Esophagus squamous epithelium (tissue), 5 donors: ENCODE measurements at regions not wholly inside any gene's neighbourhood (a gene's known extent, or its start where the extent isn't known, plus 50 kb on each side); places are given as distances from the start of the nearest gene placed in this dataset.
A peak's percentile ranks its signal among the peaks of the same experiment; 100 is the strongest.

Source experiments
- DNase-seq: peaks from one replicate; lab custom pipeline; 2025; lab: John Stamatoyannopoulos, UW
- H3K27ac ChIP-seq, 4 donors: fragments of 200-600 bp; sonication (generic); one replicate each; pipeline ENCODE4 v1.5.1; 2016 to 2019; ENCODE audit warnings: mild to moderate bottlenecking in 1 of 4
- H3K27me3 ChIP-seq, 4 donors: fragments of 200-600 bp; sonication (generic); 1 replicate in 3 of 4; 2 replicates in 1 of 4; pipeline versions ENCODE4 v1.5.1 to v1.6.0; 2017 to 2021; ENCODE audit warnings: antibody characterized with exemption in 1 of 4
- H3K36me3 ChIP-seq, 3 donors: fragments of 200-600 bp; sonication (generic); one replicate each; pipeline ENCODE4 v1.5.1; 2016 to 2019
- H3K4me1 ChIP-seq, 3 donors: fragments of 200-600 bp; sonication (generic); one replicate each; pipeline ENCODE4 v1.5.1; 2017 to 2019
- H3K4me3 ChIP-seq, 4 donors: fragments of 200-600 bp; sonication (generic); 1 replicate in 3 of 4; 2 replicates in 1 of 4; pipeline ENCODE4 v1.5.1; 2016 to 2019; ENCODE audit warnings: mild to moderate bottlenecking in 2 of 4, moderate library complexity in 1 of 4
- H3K9me3 ChIP-seq, 3 donors: fragments of 200-600 bp; sonication (generic); one replicate each; pipeline ENCODE4 v1.5.1; 2016 to 2019
- POLR2A ChIP-seq, 4 donors: fragments of 450-650 bp; IDR thresholded peaks; one replicate each; pipeline ENCODE4 v1.6.1; 2017; ENCODE audit warnings: antibody characterized with exemption in 4 of 4, mild to moderate bottlenecking in 4 of 4, moderate library complexity in 3 of 4
- WGBS, 2 donors: methylation state at CpG; one replicate each; pipeline ENCODE4 v1.1.5; 2018; 5-methylcytosine and 5-hydroxymethylcytosine counted together
- intact Hi-C: fragments of 100-400 bp; cut with DNase I; formaldehyde crosslinking; loops from one replicate; pipeline ENCODE4 v1.15.0; 2022
- TF ChIP-seq, protein P1 (sequence below), 6 experiments: fragments of 450-650 bp in 4 of 6; fragments of 200-600 bp in 2 of 6; sonication (generic) in 2 of 6; IDR thresholded peaks; one replicate each; pipeline ENCODE4 v1.5.1; 2016 to 2019; ENCODE audit warnings: antibody characterized with exemption in 6 of 6, mild to moderate bottlenecking in 4 of 6, moderate library complexity in 4 of 6
- donor health status: DM: yes; HTN: yes; CAD: no.

DNA sequence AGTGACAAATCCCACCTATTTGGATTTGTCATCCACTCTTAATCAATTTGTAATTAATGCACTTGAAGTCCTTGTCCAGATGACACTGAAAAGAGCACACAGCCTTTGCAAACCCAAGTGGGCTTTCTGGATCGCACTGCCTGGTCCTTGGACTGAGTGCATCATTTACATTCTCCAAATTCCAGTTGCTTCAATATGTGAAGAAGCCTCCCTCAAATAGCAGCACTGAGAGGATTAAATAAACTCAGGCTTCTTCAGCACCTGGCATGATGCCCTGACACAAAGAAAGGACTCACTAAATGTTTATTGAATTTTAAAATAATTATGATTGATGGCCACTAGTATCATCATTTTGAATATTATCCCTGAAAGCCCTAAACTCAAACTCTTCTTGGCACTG, 496.5 kb downstream of the VRK1 start:
- H3K27ac ChIP-seq, result no peak overlapping the region
- intact Hi-C loops, result no loop called here
- DNase-seq, result no peak
- WGBS, 2 donors, result 50 to 57% methylated on average over 1 of the region's 1 CpG
- H3K9me3 ChIP-seq, result no peaks in the 10 kb centered on the region
- no peaks in the 10 kb centered on the region for H3K36me3 ChIP-seq
- H3K4me1 ChIP-seq, result no peaks in the 10 kb centered on the region
- TF ChIP-seq, protein P1, sequence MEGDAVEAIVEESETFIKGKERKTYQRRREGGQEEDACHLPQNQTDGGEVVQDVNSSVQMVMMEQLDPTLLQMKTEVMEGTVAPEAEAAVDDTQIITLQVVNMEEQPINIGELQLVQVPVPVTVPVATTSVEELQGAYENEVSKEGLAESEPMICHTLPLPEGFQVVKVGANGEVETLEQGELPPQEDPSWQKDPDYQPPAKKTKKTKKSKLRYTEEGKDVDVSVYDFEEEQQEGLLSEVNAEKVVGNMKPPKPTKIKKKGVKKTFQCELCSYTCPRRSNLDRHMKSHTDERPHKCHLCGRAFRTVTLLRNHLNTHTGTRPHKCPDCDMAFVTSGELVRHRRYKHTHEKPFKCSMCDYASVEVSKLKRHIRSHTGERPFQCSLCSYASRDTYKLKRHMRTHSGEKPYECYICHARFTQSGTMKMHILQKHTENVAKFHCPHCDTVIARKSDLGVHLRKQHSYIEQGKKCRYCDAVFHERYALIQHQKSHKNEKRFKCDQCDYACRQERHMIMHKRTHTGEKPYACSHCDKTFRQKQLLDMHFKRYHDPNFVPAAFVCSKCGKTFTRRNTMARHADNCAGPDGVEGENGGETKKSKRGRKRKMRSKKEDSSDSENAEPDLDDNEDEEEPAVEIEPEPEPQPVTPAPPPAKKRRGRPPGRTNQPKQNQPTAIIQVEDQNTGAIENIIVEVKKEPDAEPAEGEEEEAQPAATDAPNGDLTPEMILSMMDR (IDR thresholded peaks at IDR 0.05), result no peak
- TF ChIP-seq POLR2A (IDR thresholded peaks at IDR 0.05), result no peak
- H3K27me3 ChIP-seq, result peaks cover 0 to 64% (median 0%) of the 10 kb centered on the region in 4 donors
- no peak overlapping the region for H3K4me3 ChIP-seq

DNA sequence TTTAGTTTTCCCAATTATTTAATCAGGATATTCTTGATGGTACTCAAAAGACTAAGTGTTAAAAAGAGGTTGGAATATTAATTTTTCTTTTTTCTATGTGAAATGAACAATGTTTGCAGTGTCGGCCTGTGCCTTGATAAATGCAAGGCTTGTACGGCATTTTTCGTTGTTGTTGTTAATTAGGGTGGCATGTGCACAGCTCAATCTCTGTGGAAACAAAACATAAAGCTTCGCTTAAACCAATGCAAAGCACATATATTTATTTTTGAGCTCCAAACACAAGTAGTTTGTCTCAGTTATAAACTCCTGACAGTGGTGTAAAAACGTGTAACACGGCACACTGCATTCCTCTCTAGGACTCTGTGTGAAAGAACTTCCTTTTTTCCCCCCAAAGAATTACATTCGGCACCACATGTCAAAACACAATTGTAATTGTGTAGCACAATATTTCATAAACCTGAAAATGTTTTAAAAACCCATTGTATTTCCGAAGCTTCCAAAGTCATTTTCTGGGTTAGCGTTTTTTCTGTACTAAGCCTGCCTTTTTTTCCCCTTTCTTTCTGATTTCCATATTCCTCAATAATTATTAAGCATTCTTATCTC, 498.0 kb downstream of the VRK1 start:
- Histone ChIP-seq H3K4me1 (no peaks in the 10 kb centered on the region), H3K4me3 (no peak overlapping the region), H3K27ac (no peak overlapping the region), H3K27me3 (peaks cover 0 to 63% (median 0%) of the 10 kb centered on the region in 4 donors), H3K9me3 (no peaks in the 10 kb centered on the region), H3K36me3 (no peaks in the 10 kb centered on the region)
- intact Hi-C loops, result no loop called here
- no peak for DNase-seq
- TF ChIP-seq, protein P1 (IDR thresholded peaks at IDR 0.05), result no peak
- no peak for TF ChIP-seq POLR2A (IDR thresholded peaks at IDR 0.05)
- WGBS, 2 donors, result 74 to 77% methylated on average over 9 of the region's 9 CpGs

DNA sequence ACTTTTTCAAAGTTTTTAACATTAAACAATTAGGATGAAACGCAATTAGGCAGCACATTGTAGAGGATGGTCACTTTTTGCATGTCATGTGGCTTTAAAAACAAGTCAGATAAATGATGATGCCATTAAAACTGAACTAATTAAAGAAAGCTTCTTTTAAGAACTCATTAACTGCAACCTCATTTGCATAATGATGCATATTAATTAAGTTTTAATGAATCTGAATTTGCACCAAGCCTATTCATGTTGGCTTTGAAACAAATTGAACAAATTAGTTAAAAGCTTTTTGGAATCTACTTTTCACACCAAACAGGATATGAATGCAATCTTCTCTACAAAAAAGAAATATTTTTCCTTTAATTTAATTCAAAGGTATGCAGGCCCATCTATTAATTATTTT, 499.0 kb downstream of the VRK1 start:
- H3K4me3 ChIP-seq, result no peak overlapping the region
- TF ChIP-seq, protein P1 (IDR thresholded peaks at IDR 0.05), result no peak
- no peak for TF ChIP-seq POLR2A (IDR thresholded peaks at IDR 0.05)
- DNase-seq, result no peak
- peaks cover 0 to 56% (median 0%) of the 10 kb centered on the region in 4 donors for H3K27me3 ChIP-seq
- H3K27ac ChIP-seq, result no peak overlapping the region
- no peaks in the 10 kb centered on the region for H3K4me1 ChIP-seq
- intact Hi-C loops, result no loop called here
- no peaks in the 10 kb centered on the region for H3K9me3 ChIP-seq
- H3K36me3 ChIP-seq, result no peaks in the 10 kb centered on the region
- WGBS, 2 donors, result 88 to 95% methylated on average over 1 of the region's 1 CpG

DNA sequence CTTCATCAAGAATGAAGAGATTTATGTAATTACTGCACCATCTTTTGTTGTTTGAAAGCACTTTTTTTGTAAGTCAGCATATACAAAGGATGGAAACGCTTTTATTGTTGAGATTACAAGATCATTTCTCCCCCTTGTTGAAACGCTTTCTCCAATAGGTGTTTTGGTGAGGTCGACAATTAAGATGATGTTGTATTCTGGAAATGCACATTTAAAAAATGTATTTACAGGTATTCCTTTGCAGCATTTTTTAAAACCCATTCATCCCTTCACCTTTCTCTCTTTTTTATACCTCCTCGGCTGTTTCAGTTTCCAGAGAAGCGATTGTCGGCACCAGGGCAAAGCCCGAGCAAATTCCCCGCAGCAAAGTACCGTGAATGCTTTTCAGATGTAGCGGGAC, 499.9 kb downstream of the VRK1 start:
- Histone ChIP-seq H3K27me3 (peaks cover 0 to 54% (median 0%) of the 10 kb centered on the region in 4 donors), H3K27ac (no peak overlapping the region), H3K4me1 (no peaks in the 10 kb centered on the region), H3K36me3 (no peaks in the 10 kb centered on the region), H3K4me3 (no peak overlapping the region), H3K9me3 (no peaks in the 10 kb centered on the region)
- WGBS, 2 donors, result 75 to 76% methylated on average over 10 of the region's 10 CpGs
- no peak for DNase-seq
- TF ChIP-seq, protein P1 (IDR thresholded peaks at IDR 0.05), result no peak
- TF ChIP-seq POLR2A (IDR thresholded peaks at IDR 0.05), result no peak
- intact Hi-C loops, result no loop called here

DNA sequence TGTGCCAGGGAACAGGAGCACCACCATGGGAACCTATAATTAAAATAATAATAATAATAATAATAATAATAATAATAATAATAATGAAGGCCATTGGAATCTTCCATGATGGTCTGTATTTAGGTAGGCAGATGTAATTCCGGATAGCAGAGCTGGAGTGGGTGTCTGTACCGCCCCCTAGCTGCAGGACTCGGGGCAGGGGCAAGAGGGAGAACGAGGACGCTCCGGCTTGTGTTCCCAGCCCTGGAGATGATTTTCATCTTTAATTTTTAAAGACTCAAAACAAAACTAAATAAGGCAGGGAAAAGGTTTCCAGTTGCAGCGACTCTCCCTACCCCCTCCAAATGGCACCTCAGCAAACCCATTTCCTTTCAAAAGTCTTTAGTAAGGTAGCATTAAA, 501.1 kb downstream of the VRK1 start:
- TF ChIP-seq, protein P1 (IDR thresholded peaks at IDR 0.05), result peak in 1 of 6 experiments; percentile 15
- TF ChIP-seq POLR2A (IDR thresholded peaks at IDR 0.05), result no peak
- no peaks in the 10 kb centered on the region for H3K4me1 ChIP-seq
- intact Hi-C loops, result no loop called here
- no peaks in the 10 kb centered on the region for H3K9me3 ChIP-seq
- no peak for DNase-seq
- no peaks in the 10 kb centered on the region for H3K36me3 ChIP-seq
- no peak overlapping the region for H3K4me3 ChIP-seq
- peaks cover 0 to 54% (median 0%) of the 10 kb centered on the region in 4 donors for H3K27me3 ChIP-seq
- WGBS, 2 donors, result 59 to 60% methylated on average over 7 of the region's 7 CpGs
- H3K27ac ChIP-seq, result no peak overlapping the region
